Activated T-cell treated with anti-CD3 and anti-CD28 coated beads, Interleukin-2, amount 50 U/mL, for 72 hours (primary cell): ENCODE measurements at regions not wholly inside any gene's neighbourhood (a gene's known extent, or its start where the extent isn't known, plus 50 kb on each side); places are given as distances from the start of the nearest gene placed in this dataset.

Source experiments
- ATAC-seq, 2 donors: fragments of 150-1000 bp; cut with Tn5 transposase; replicated peaks in 1 of 2; 2 replicates each; pipeline ENCODE4 v1.10.0; 2021; ENCODE audit warnings: moderate library complexity in 2 of 2, mild to moderate bottlenecking in 1 of 2
- DNase-seq, 2 donors: peaks; one replicate each; pipeline ENCODE4 v3.0.0; 2021 to 2022; ENCODE audit warnings: mixed read lengths in 1 of 2
- H3K27ac Mint-ChIP-seq: one replicate; pipeline ENCODE4 v1.8.0; 2022; ENCODE audit warnings: mild to moderate bottlenecking, moderate library complexity, mixed read lengths
- H3K27me3 Mint-ChIP-seq: one replicate; pipeline ENCODE4 v1.8.0; 2022; ENCODE audit warnings: low read depth, mixed read lengths
- H3K36me3 Mint-ChIP-seq, 2 donors: one replicate each; pipeline ENCODE4 v1.8.0; 2022; ENCODE audit warnings: mixed read lengths in 2 of 2, mild to moderate bottlenecking in 1 of 2; ENCODE audit not compliant: insufficient read depth in 2 of 2
- H3K4me1 Mint-ChIP-seq: one replicate; pipeline ENCODE4 v1.8.0; 2022; ENCODE audit warnings: low read depth, mixed read lengths
- H3K4me3 Mint-ChIP-seq, 2 donors: one replicate each; pipeline ENCODE4 v1.8.0; 2022; ENCODE audit warnings: mild to moderate bottlenecking in 2 of 2, mixed read lengths in 2 of 2, moderate library complexity in 2 of 2
- H3K9me3 Mint-ChIP-seq, 2 donors: one replicate each; pipeline ENCODE4 v1.8.0; 2022; ENCODE audit warnings: mixed read lengths in 2 of 2

GRCh38 chr18:73983970-73984369 is 163.7 kb downstream of the FBXO15 start:
- ATAC-seq: no peak
- no peaks in the 10 kb centered on the region for H3K4me1 Mint-ChIP-seq
- no peak overlapping the region for H3K27ac Mint-ChIP-seq
- no peak overlapping the region for H3K4me3 Mint-ChIP-seq
- H3K27me3 Mint-ChIP-seq: peaks cover 5% of the 10 kb centered on the region
- no peaks in the 10 kb centered on the region for H3K36me3 Mint-ChIP-seq
- peaks cover 1 to 2% of the 10 kb centered on the region in 2 donors for H3K9me3 Mint-ChIP-seq
- no peak for DNase-seq

GRCh38 chr18:73983496-73983895 is 164.1 kb downstream of the FBXO15 start:
- Mint-ChIP-seq H3K27ac (no peak overlapping the region), H3K36me3 (no peaks in the 10 kb centered on the region), H3K4me3 (no peak overlapping the region), H3K27me3 (peaks cover 5% of the 10 kb centered on the region), H3K9me3 (peaks cover 1 to 2% of the 10 kb centered on the region in 2 donors), H3K4me1 (no peaks in the 10 kb centered on the region)
- no peak for ATAC-seq
- DNase-seq: no peak

DNA sequence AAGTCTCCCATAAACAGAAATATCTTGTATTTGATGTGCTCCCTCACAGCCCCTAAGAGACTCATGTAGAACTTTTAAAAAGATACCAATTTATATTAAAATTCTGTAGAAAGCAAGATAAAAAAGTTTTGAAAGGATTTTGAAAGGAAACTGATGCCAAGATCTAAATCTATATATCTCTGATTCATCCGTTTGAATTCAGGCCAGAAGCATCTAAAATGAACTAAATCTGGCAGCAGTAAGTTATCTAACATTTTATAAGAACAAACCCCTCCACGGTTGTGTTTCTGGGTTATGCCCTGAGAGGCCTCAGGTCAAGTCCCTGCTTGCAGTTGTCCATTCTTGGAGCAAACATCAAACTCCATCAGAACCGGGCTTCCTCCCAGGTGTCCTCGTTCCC is 165.8 kb downstream of the FBXO15 start:
- Mint-ChIP-seq H3K27me3 (peaks cover 5% of the 10 kb centered on the region), H3K4me1 (no peaks in the 10 kb centered on the region), H3K4me3 (no peak overlapping the region), H3K36me3 (no peaks in the 10 kb centered on the region), H3K9me3 (no peaks in the 10 kb centered on the region), H3K27ac (no peak overlapping the region)
- ATAC-seq (no peak), DNase-seq (no peak)

DNA sequence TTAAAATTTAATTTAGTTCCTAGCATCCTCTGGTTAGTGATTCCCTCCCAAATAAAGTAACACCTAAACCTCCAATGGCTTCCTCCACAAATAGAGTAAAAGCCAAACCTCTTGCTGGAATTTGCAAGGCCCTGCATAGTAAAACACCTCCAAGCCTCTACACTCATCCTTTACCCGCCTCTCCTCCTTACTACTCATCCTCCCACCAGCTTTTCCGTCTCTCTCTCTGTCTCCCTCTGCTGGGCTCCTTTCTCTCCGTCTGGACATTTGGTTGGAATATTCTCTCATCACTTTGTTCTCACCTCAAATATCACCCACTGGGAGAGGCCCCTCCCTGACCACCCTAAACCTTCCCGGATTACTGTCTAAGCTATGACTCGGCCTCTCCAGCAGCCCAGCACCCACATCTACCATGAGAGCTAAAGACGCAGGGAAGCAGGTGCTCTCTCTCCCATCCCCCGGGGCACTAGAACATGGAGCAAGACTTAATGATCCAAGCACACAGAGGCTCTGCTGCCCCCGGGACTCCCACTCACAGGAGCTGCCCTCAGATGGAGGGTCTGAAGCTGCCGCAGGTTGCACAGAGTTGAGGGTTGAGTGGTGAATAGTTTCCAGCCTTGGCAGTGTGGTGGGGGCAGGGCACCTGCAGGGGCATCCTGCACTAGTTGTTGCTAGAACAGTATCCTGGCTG is 167.2 kb downstream of the FBXO15 start:
- ATAC-seq (no peak), DNase-seq (no peak)
- no peak overlapping the region for H3K27ac Mint-ChIP-seq
- peaks cover 6% of the 10 kb centered on the region for H3K4me1 Mint-ChIP-seq
- H3K9me3 Mint-ChIP-seq: no peaks in the 10 kb centered on the region
- H3K27me3 Mint-ChIP-seq: peaks cover 5% of the 10 kb centered on the region
- no peak overlapping the region for H3K4me3 Mint-ChIP-seq
- H3K36me3 Mint-ChIP-seq: no peaks in the 10 kb centered on the region

GRCh38 chr18:73979742-73980141 is 167.9 kb downstream of the FBXO15 start:
- ATAC-seq (no peak), DNase-seq (no peak)
- Mint-ChIP-seq H3K36me3 (no peaks in the 10 kb centered on the region), H3K9me3 (no peaks in the 10 kb centered on the region), H3K4me1 (peaks cover 12% of the 10 kb centered on the region), H3K27me3 (peaks cover 5% of the 10 kb centered on the region), H3K27ac (no peak overlapping the region), H3K4me3 (no peak overlapping the region)

DNA sequence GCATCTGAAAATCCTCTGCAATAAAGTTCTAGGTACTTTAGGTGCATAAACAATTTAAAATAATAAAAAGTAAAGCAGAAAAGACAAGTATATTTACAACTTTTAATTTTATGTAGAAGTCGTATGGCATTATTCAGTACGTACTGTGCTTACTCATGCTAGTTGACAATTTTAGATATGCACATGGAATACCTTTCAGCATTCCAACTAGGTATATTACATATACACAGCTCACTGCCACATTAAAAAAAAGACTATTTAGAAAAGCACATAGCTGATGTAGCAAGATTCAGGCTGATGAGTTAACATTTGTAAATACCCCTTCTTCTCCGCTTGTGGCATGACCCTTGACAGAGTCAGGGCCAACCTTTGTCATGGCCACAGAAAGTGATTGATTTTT is 171.2 kb downstream of the FBXO15 start:
- Mint-ChIP-seq H3K27ac (no peak overlapping the region), H3K36me3 (no peaks in the 10 kb centered on the region), H3K9me3 (no peaks in the 10 kb centered on the region), H3K4me1 (peaks cover 12% of the 10 kb centered on the region), H3K4me3 (no peak overlapping the region), H3K27me3 (peaks cover 11% of the 10 kb centered on the region)
- ATAC-seq (no peak), DNase-seq (no peak)

DNA sequence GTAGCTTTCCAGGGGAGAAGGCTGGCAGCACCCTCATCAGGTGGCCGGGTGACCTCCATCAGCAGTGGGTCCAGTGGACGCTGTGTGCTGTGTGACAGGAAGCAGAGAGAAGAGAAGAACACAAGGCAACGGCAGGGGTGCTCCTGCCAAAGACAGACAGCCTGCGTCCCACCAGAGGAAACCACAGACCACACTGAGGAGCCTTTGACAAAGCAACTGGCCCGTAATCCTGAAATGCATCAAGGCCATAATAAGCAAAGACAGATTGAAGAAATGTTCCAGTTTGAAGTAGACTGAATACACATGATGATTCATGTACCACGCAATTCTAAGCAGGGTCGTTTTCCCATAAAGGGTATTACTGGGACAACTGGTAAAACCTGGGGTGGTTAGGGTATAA is 172.4 kb downstream of the FBXO15 start:
- H3K27ac Mint-ChIP-seq: no peak overlapping the region
- H3K36me3 Mint-ChIP-seq: no peaks in the 10 kb centered on the region
- H3K9me3 Mint-ChIP-seq: no peaks in the 10 kb centered on the region
- peaks cover 12% of the 10 kb centered on the region for H3K4me1 Mint-ChIP-seq
- ATAC-seq (peak; percentile 81 to 87), DNase-seq (peak; percentile 20 to 33)
- H3K4me3 Mint-ChIP-seq: peak overlapping the region in 1 of 2 donors; percentile 2
- peaks cover 7% of the 10 kb centered on the region for H3K27me3 Mint-ChIP-seq

GRCh38 chr18:73973972-73974371 is 173.7 kb downstream of the FBXO15 start:
- ATAC-seq (no peak), DNase-seq (no peak)
- no peak overlapping the region for H3K4me3 Mint-ChIP-seq
- peaks cover 6% of the 10 kb centered on the region for H3K27me3 Mint-ChIP-seq
- H3K27ac Mint-ChIP-seq: no peak overlapping the region
- H3K4me1 Mint-ChIP-seq: peaks cover 12% of the 10 kb centered on the region
- no peaks in the 10 kb centered on the region for H3K36me3 Mint-ChIP-seq
- no peaks in the 10 kb centered on the region for H3K9me3 Mint-ChIP-seq

DNA sequence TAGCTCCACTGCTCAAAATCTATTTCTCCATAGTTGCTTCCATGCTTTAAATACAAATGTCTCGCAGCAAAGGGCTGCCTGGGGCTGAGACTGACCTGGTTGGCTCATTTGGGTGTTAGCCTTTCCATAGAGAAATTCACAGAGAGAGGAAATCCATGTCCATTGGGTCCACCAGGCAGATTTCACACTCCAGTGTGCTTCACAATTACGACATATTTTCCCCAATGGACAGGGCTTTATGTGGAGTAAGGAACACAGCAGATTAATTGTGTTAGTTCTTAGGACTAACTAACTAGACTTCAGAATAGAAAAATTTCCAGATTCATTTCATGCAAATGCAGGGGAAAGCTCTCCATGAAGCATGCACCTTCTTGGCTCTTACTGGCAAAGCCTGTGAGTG is 180.7 kb downstream of the FBXO15 start:
- H3K4me3 Mint-ChIP-seq: no peak overlapping the region
- no peak for ATAC-seq
- H3K27ac Mint-ChIP-seq: no peak overlapping the region

GRCh38 chr18:73962256-73962655 is 185.4 kb downstream of the FBXO15 start:
- no peak for ATAC-seq
- H3K27ac Mint-ChIP-seq: no peak overlapping the region

More for the DNA sequence above, 180.7 kb downstream of the FBXO15 start:
- Mint-ChIP-seq H3K36me3 (no peaks in the 10 kb centered on the region), H3K9me3 (peaks cover 0 to 2% of the 10 kb centered on the region in 2 donors), H3K4me1 (no peaks in the 10 kb centered on the region), H3K27me3 (no peaks in the 10 kb centered on the region)
- no peak for DNase-seq

DNA sequence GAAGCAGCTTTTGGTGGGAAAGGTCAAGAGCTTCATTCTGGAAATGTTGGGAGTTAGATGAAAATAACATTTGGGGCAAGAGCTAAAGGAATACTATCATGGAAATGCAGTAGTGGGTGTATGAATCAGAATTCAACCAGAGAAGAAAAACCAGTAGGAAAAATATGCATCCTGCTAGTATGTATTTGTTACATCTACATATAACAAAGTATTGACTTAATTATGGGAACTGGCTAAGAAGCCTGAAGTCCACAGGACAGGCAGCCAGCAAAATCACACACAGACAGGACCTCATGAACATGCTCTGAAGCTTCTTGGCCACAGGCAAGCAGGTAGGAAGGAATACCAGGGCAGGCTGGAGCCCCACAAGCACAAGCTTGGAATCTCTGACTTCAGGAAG is 185.8 kb downstream of the FBXO15 start:
- ATAC-seq (no peak), DNase-seq (no peak)
- peaks cover 0 to 2% of the 10 kb centered on the region in 2 donors for H3K9me3 Mint-ChIP-seq
- no peak overlapping the region for H3K27ac Mint-ChIP-seq
- peaks cover 12% of the 10 kb centered on the region for H3K27me3 Mint-ChIP-seq
- H3K36me3 Mint-ChIP-seq: no peaks in the 10 kb centered on the region
- no peaks in the 10 kb centered on the region for H3K4me1 Mint-ChIP-seq
- no peak overlapping the region for H3K4me3 Mint-ChIP-seq

More at GRCh38 chr18:73962256-73962655, 185.4 kb downstream of the FBXO15 start:
- no peaks in the 10 kb centered on the region for H3K36me3 Mint-ChIP-seq
- peaks cover 12% of the 10 kb centered on the region for H3K27me3 Mint-ChIP-seq
- no peaks in the 10 kb centered on the region for H3K4me1 Mint-ChIP-seq
- peaks cover 0 to 2% of the 10 kb centered on the region in 2 donors for H3K9me3 Mint-ChIP-seq
- no peak for DNase-seq
- no peak overlapping the region for H3K4me3 Mint-ChIP-seq

DNA sequence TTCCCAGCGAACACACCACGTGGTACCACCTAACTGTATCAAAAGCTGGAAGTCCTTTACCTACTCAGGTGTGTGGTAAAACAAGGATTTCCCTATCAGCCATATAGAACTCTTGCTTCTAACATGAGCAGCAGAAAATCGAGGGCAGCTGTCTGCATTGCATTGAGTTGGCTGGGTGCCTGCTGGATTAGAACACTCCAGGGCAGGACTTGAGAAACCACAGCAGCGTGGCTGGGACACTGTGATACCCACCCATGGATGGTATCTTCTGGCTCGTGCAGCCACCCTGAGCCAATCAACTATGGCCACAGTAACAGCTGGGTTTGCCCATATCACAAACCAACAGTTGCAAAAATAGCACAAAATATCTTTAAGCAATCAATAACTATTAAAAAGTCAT is 188.3 kb downstream of the FBXO15 start:
- DNase-seq (no peak), ATAC-seq (no peak)
- H3K4me3 Mint-ChIP-seq: no peak overlapping the region
- no peaks in the 10 kb centered on the region for H3K36me3 Mint-ChIP-seq
- H3K27me3 Mint-ChIP-seq: peaks cover 18% of the 10 kb centered on the region
- H3K4me1 Mint-ChIP-seq: no peaks in the 10 kb centered on the region
- H3K9me3 Mint-ChIP-seq: no peaks in the 10 kb centered on the region
- no peak overlapping the region for H3K27ac Mint-ChIP-seq

DNA sequence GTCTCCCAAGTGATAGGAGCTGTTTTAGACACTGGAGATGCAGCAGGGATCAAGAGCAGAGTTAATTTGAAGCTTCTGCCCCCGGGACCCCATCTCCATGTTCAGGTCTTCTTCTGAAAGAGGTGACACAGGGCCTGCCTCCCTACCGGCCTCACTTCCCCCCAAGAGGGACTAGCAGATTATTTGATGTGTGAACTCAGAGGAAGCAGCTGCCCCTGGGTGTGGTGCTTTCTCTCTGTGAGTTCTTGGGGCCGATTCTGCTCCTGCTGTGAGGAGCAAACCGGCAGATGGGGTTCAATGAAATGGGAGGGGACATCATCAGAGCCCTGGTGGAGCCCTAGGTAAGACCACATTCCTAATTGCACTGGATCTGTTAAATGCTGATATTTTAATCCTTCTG is 193.4 kb downstream of the FBXO15 start:
- DNase-seq: no peak

DNA sequence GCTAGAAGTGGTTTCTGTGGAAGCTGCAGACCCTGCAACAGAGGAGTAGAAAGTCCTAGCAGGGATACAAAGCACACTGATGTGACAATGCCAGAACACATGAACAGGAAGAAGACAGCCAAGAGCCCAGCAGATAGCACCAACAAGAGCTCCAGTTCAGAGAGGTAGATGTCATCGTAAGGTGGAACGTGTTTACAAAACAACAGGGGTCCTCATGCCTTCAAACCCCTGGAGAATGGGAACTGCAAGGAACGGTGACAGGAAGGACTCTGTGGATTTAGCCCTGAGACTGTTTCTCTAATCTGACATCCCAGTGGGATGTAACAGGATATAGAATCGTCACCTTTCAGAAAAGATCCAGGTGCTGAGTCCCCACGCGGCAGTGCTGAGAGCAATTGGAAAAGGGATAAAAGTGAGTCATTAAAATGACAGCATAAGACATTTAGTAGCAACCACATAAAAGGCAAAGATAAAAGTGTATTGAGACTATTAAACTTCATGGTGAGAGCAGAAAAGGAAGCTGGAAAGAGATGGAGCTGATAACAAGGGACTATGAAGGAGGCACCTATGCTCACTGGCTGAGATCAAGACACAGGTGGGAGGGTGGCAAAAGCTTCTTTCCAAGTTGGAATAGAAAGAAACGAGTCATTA is 195.2 kb downstream of the FBXO15 start:
- Mint-ChIP-seq H3K9me3 (peaks cover 0 to 1% of the 10 kb centered on the region in 2 donors), H3K27ac (no peak overlapping the region), H3K4me1 (no peaks in the 10 kb centered on the region)

More for the DNA sequence above, 193.4 kb downstream of the FBXO15 start:
- Mint-ChIP-seq H3K9me3 (peaks cover 0 to 1% of the 10 kb centered on the region in 2 donors), H3K27me3 (peaks cover 13% of the 10 kb centered on the region), H3K36me3 (no peaks in the 10 kb centered on the region), H3K27ac (no peak overlapping the region), H3K4me1 (no peaks in the 10 kb centered on the region), H3K4me3 (no peak overlapping the region)
- ATAC-seq: no peak

More for the DNA sequence above, 195.2 kb downstream of the FBXO15 start:
- H3K36me3 Mint-ChIP-seq: no peaks in the 10 kb centered on the region
- ATAC-seq: no peak
- H3K27me3 Mint-ChIP-seq: peaks cover 16% of the 10 kb centered on the region
- H3K4me3 Mint-ChIP-seq: no peak overlapping the region
- no peak for DNase-seq
